AML-193 (cell line): ENCODE measurements at regions not wholly inside any gene's neighbourhood (a gene's known extent, or its start where the extent isn't known, plus 50 kb on each side); places are given as distances from the start of the nearest gene placed in this dataset.

Experiments used
- DNase-seq, 2 experiments: peaks; one replicate each; lab custom pipeline; 2025; lab: John Stamatoyannopoulos, UW

DNA sequence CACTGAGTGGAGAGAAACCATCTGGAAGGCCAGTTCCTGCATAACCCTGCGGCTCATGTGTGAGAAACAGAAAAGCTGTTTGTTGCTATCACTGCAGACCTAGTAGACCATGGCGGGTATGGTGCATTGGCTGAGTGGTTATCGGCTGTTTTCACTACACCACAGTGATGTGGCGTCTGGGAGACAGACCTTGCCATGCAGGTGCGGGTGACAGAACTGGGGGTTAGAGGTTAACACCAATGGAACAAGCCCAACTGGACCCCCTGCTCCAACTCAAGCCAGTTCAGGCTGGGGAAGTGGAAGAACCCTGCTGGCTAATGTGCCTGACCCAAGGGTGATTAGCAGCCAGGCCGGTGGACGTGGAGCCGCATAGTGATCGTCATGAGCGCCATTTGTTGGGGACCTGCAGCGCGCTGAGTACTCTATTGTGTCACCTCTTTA lies 91.9 kb downstream of the IRF8 start:
- DNase-seq: no peak

DNA sequence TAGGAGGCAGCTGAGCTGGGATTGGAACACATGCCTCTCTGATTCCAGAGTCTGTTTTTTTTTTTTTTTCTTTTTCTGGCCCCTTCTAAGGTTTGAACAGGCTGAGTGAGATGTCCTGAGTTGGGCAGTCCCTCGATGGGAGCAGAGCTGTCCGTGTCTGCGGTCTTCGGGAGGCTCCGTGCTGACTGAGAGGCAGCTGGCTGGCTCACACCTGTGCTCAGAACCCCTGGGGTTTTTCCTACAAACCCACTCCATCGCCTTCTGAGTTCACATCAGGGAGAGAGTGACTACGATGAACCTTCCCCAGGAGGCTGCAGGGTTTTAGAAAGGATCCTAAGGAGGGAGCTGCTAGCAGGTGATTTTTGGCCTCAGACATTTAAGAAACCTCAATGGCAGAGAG lies 92.5 kb downstream of the IRF8 start:
- DNase-seq: no peak

DNA sequence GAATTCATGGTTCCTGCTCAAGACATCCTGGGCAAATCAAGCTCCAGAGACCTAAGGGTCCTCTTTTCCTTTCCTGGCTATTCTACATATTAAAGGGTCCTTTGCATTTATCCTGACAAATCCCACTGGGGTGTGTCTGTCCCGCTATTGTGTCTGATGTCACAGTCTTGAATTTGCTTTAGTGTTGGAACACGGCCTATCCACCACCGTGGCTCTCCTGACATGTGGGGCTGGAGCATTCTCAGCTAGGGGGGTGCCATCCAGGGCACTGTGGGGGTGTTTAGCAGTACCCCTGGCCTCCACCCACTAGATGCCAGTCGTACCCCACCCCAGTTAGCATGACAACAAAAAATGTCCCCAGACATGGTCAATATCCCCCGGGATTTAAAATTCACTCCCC lies 92.9 kb downstream of the IRF8 start:
- DNase-seq: no peak

DNA sequence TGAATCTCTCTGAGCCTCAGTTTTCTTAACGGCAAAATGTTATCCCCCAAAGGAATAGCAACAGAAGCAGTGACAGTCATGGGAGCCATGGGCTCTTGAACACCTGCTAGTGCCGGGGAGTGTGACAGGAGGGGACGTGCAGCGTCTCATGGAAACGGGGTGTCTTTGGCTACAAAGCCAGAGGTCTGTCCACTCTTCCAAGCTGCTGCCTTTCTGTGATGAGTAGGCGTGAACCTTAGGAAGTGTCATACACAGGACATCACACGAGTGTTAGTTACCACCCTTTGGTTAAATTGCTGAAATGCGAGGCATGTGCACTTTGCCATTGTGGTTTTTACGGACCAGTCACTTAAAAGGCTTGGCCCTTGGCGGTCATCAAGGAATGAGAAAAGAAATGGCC lies 93.4 kb downstream of the IRF8 start:
- no peak for DNase-seq

DNA sequence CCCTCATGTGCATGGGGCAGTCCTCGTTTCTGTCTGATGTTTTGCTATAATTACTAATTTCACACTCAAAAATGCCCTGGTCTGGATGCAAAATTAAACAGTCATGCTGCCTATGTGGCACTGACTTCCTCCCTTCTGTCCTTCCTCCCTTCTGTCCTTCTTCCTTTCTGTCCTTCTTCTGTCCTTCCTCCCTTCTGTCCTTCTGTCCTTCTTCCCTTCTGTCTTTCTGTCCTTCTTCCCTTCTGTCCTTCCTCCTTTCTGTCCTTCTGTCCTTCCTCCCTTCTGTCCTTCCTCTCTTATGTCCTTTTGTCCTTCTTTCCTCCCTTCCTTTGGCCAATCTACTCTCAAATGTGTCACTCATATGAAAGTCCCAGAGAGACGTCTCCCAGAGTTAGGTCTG lies 93.8 kb downstream of the IRF8 start:
- no peak for DNase-seq

DNA sequence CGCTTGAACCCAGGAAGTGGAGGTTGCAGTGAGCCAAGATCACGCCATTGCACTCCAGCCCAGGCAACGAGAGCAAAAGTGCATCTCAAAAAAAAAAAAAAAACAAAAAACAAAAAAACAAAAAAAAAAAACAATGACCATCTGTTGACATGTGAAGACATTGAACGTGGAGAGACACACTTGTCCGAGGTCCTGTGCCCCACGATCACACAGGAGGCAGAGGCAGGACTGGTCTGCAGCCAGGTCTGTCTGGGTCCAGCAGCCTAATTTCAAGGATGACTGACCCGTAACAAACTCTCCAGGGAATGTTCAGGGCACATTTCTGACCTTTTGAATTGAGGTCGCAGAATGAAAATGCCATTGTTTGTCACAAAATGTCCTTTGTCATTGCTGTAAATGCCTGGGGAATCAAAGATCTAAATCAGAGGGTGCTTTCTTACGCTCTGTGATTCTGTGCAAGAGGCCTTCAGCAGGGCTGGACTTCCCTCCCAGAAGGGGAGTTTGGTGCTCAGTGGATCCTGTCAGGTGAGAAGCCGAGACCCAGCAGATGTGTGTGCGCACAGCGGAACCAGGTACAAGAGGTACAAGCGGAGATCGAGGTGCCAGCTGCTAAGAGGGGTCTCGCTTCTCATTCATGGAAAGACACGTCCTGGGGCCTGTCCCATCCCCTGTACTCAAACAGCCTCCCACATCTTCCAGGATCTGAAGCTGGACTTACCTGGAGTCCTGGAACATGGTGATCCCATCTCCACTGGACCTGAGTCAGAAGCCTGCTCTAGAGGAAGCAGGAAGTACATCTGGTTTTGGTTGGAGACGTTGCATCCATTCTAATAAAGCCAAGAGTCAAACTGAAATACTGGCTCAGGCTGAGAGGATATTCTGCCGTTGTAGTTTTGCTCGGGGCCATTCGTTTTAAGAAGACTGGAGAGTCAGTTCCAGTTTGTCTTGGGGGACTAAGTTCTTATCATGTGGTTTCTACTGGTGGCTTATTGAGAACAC lies 95.8 kb downstream of the IRF8 start:
- no peak for DNase-seq

DNA sequence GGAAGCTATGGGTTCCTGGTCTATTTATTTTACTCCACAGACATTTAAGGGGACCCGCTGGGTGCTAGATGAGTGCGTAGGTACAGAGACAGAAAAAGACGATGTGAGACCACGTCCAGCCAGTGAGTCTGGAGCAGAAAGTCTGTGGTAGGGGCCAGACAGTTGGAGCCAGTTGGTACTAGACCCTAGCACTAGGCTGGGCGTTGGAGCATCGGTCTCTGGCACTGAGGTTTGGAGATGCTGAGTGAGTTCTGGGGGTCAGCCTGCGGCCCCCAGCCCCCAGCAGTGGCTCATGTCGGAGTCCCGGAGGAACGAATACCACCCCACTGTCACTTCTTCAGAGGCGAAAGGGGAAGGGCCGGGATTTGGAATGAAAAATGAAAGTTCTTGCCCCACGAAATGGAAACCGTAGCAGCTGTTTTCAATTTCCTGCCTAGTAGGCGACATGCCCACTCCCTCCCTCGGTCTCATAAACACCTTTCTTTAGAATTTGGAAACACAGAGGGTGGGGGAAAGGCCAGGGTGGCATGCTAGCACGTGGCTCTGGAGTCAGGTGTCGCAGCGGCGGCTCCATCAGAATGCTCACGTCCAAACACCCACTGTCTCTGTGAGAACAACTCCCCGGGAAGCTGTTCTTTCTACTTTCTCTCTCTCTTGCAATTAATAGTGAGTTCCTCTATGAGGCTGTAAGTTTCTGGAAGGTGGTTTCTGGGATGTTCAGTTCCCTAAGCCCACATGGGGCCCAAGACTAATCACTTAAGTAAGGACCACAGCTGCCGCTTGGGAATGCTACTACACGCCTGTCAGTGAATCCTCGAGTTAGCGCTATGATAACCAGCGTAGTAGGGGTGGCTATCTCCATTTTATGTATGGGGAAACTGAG lies 96.8 kb downstream of the IRF8 start:
- no peak for DNase-seq

DNA sequence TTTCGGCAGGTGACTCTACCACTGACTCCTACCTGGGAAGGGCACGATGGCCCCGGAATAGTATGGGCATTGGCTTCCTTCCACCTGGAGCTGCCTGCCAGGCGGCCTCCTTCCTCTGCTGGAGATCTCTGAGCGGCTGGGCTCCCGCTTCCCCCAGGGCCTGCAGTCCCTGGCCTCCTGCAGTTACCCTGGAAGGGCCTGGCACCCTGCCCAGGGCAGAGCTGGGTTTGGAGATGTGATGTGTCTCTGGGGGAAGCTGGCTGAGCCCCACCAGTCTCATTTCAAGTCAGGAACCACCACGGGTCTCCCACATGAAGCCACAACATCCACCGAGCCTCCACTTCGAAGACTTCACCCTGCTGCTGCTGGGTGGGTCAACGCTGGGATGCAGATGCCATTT lies 97.9 kb downstream of the IRF8 start:
- no peak for DNase-seq

DNA sequence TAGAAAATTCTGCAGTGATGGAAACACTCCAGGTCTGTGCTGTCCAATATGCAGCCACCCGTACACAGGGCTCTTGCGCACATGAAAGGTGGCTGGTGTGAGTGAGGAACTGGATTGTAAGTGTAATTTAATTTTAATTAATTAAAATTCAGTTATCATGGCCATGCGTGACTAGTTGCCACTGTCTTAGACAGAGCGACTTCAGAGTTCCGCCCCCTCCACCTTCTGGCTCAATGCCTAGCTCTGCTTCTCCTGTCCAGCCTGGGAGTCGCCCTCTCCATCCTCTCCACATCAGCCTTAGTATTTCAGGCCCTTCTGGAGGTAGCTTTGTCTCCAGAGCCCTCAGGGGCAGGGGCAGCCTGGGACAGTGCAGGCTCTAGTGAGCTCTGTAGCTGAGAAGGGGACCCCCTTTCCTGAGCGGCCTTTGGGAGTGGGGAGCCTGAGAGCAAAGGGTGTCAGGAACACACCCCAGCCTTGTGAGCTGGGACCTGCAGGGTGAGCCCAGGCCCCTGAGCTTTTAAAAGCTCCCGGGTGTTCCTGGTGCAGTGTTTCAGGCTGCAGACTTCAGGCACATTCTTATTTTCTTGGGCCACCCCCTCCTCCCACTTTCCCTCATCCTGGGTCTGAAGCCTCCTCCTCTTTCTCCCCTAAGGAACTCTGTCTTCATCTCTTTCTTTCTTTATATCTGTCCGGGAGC lies 99.4 kb downstream of the IRF8 start:
- DNase-seq: no peak

DNA sequence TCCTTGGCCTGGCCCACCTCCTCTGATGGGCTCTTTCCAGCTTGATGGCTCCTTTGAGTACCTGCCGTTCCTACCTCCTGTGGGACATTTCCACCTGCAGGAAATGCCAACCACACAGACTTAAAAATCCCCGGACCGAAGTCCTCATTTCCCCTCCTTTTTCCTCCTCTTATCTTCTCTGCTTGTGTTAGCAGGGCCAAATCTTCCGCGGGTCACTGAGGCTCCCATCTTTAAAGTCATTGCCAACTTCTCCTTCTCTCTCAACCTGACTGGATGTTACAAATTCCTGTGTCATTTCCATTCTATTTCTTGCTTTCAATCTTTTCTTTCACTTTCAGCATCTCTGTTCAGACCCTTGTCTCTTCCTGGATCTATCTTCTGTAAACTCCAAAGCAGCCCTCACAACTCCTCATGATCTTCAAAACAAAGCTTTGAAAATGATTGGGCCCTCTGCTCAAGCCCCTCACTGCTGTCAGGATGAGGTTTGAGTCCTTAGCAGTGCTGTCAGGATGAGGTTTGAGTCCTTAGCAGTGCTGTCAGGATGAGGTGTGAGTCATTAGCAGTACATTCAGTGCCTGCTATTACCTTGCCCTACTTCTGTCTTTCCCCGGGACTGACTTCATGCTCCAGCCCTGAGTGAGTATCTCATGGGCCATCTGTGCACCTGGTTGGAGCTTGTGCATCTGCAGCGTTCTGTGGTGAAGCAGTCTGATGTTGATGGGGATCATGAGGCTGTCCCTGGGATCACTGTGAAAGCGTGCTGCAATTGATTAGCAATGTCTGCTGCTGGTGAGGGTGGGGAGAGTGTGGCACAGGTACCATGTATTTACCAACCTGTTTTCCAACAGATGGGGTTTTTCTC lies 100.1 kb downstream of the IRF8 start:
- DNase-seq: no peak

DNA sequence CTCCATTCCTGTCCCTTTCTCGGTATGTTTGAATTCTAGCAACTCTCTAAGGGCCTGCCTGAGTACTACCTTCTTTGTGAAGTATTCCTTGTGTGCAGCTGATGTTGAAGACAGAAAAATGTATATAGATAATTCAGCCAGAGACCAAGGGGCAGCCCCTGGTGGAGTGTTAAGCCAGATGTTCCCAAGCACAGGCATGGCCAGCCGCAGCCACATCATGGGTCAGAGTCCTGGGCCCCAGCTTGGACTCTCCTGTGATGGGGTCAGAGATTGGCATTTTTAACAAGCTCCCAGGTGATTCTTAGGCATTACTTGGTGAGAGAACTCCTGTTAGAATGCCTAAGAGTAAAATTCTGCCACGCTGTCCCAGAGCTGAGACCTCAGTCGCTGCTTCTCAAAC lies 100.8 kb downstream of the IRF8 start:
- DNase-seq: no peak

DNA sequence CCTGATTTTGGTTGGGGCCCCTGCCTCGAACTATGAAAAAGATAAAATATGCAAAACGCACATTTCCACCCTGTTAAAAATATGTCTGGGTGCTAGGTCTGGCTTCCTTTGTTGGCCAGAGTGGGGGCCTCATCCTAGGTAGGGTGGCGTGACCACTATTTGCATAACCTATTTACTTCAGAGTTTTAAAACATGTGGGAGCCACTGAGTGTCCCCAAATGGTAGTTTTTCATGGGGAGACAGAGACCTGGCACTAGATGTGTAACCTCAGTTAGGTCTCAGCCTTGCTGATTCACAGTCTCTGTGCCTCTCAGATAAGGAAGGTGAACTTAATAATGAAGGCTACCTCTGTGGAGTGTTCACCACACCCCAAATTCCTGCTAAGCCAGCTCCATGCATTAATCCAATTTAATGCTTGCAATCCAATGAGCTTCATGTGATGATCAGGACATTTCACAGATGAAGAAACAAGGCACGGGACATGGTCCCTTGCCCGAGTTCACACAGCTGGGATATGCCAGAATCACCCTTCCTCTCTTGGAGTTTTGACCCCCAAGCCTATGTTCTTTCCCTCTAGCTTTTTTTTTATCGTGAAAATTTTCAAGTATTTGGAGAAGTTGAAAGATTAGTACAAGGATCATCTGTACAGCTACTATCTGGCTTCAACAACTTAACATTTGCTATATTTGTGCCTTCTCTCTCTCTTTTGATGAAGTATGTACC lies 103.4 kb downstream of the IRF8 start:
- no peak for DNase-seq

DNA sequence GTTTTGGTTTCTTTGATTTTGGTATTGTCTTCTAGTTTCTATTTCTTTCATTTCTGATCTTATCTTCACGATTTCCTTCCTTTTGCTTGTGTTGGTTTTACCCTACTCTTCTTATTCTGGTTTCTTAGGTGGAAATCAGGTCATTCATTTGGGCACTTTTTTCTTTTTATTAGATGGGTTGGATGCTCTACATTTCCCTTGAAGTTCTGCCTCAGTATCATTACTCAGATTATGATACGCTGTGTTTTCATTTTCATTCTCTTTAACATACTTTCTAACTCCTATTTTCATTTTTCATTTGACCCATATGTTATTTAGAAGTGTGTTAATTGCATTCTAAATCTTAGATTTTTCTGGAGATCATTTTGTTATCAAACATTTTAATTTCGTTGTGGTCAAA lies 108.6 kb downstream of the IRF8 start:
- no peak for DNase-seq

DNA sequence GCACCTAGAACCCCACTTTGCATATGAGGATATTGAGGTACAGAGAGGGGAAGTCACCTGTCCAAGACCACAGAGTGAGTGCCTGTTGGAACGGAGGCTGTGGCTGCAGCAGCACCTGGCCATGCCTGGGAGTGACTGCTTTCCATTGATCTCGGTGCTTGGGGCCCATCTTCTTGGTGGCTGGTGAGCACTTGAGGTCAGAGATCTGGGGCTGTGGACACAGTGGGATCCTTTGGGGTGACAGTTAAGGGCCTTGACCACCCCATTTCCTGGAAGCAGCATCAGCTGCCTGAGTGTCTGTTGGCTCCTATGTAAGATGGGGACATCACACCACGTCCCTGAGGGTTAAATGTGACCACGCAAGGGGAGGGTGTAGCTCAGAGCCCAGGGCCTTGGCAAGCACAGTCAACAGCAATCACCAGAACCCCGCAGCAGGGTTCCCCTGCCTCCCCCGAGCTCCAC lies 111.7 kb downstream of the IRF8 start:
- no peak for DNase-seq

DNA sequence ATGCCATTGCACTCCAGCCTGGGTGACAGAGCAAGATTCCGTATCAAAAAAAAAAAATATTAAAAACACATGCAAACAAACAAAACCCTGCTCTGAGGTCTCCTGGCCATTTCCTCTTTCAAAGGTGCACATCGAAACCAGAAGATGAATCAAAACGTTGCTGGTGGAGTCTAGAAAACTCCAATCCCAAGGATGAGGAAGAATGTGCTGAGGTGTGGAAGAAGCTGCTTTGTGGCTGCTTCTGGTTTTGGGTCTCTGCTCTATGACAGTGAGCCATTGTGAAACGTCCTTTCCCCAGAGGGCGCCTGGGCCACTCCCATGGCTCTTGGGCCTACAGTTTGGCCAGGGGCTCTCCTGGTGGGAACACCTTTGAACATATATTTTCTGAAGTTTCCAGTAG lies 112.6 kb downstream of the IRF8 start:
- DNase-seq: no peak

DNA sequence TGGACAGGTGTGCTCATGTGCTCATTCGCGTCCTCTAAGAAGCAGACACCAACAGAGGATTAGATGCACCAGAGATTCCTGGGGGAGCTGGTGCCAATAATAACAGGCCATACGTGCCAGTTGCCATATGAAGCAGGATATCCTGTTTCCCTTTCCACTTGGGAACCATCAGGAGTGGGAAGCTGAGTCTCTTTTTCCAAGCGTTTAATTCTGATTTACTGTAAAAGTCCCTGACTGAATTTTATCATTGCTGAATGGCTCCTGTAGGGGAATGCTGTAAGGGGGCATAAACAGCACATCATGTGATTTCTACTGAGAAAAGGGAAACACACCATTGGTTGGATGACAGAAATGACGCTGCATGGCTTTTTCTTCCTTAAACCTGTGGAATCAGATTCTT lies 113.3 kb downstream of the IRF8 start:
- no peak for DNase-seq

DNA sequence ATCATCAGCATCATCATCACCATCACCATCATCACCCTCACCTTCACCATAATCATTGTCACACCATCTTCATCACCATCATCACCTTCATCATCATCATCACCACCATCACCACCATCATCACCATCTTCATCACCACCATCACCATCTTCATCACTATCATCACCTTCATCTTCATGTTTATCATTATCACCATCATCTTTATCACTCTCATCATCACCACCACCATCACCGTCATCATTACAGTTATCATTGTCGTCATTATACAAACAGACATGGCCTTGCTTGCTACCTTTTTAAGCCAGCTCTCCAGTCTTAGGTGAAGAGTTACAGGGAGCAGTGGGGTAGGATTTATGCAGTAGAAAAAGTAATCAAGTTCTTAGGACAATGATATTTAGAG lies 114.9 kb downstream of the IRF8 start:
- no peak for DNase-seq

DNA sequence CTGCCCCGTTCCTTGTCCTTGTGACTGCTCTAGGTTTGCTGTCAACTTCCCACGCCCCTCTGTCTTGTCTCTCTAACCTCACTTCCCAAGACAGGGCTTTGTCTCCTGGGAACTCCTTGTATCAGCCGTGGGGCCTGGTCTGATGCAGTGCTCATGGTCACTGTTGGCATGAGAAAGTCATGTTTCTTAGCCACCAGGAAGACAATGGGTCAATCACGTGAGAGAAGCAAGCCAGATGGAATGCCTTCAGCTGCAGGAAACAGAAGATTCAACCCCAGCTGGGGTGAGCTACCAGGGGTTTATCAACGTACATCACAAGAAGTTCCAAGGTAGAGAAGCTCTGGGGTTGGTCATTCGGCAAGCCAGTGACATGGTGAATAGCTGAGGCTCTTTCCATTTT lies 116.6 kb downstream of the IRF8 start:
- no peak for DNase-seq

DNA sequence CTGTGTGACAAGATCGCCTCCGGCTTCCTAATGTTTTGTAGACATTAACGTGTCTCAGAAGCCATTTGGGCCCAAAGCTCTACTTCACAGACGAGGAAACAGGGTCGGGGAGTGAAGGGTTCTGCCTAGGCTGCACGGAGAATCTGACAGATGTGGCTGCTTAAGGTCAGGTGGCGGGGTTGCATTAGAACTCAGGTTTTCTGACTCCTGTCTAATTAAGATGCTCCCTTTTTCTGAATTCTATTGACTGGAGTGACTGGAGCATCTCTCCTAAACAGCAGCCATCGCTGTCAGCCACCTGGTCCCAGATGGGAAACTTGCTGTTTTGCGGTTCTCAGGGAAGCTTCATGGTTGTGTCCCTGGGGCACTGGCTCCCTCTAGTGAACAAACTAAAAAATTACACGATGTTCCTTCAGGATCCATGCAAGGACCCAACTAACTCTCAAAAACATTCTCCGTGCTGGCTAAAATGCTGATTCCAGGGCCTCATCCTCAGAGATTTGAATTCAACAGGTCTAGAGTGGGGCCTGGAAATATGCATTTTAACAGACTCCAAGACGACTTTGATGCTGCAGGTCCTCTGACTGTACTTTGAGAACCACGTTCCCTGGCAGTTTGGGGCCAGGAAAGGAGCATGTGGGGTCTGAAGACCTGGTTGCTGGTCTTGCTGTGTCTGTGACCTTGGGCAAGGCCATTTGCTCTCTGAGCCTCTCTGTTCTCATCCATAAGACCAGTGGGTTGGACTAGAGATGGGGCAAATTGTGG lies 117.4 kb downstream of the IRF8 start:
- DNase-seq: peak; percentile 32 to 52

DNA sequence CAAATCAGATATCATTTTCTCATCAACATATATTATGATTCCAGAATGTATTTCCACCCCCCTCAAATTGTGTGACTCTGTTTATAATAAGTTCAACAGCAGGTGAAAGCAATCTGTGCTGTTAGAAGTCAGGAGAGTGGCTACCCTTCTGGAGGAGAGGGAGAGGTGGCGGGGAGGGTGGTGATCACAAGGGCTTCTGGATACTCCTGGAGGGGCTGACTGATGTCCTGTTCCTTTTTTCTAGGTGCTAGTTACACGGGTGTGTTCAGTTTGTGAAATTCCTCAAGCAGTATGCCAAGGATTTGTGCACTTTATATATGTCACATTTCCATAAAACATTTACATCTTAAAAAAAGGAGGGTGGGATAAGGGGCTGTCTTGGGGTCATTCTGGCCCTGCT lies 119.1 kb downstream of the IRF8 start:
- DNase-seq: no peak
